Tibial nerve (tissue), 4 donors: ENCODE measurements at regions not wholly inside any gene's neighbourhood (a gene's known extent, or its start where the extent isn't known, plus 50 kb on each side); places are given as distances from the start of the nearest gene placed in this dataset.

Experiments
- DNase-seq, 2 donors: peaks; one replicate each; pipeline ENCODE4 v3.0.0-alpha.2; 2019; ENCODE audit warnings: low spot score in 2 of 2
- H3K27ac ChIP-seq, 4 donors: fragments of 200-600 bp; sonication (generic) in 3 of 4; one replicate each; pipeline ENCODE4 v1.5.1; 2017 to 2019; ENCODE audit warnings: mild to moderate bottlenecking in 1 of 4
- H3K27me3 ChIP-seq, 2 donors: fragments of 200-600 bp; sonication (generic) in 1 of 2; one replicate each; pipeline versions ENCODE4 v1.5.1 to v1.6.0; 2017 to 2019
- H3K36me3 ChIP-seq, 3 donors: fragments of 200-600 bp; sonication (generic); one replicate each; pipeline ENCODE4 v1.5.1; 2018 to 2019
- H3K4me1 ChIP-seq, 4 donors: fragments of 200-600 bp; sonication (generic) in 3 of 4; one replicate each; pipeline ENCODE4 v1.5.1; 2017 to 2019
- H3K4me3 ChIP-seq, 4 donors: fragments of 200-600 bp; sonication (generic) in 3 of 4; one replicate each; pipeline ENCODE4 v1.5.1; 2017 to 2019; ENCODE audit warnings: mild to moderate bottlenecking in 1 of 4, moderate library complexity in 1 of 4
- H3K9me3 ChIP-seq, 4 donors: fragments of 200-600 bp; sonication (generic) in 3 of 4; one replicate each; pipeline ENCODE4 v1.5.1; 2017 to 2019
- CTCF ChIP-seq, 5 experiments: fragments of 200-600 bp in 3 of 5; fragments of 450-650 bp in 2 of 5; sonication (generic) in 3 of 5; IDR thresholded peaks; one replicate each; pipeline ENCODE4 v1.5.1; 2016 to 2019; ENCODE audit warnings: antibody characterized with exemption in 5 of 5, mild to moderate bottlenecking in 3 of 5, moderate library complexity in 2 of 5
- EP300 ChIP-seq, 2 donors: sonication (generic); formaldehyde crosslinking; IDR thresholded peaks; one replicate each; pipeline ENCODE4 v1.6.1; 2017; ENCODE audit warnings: antibody characterized with exemption in 2 of 2, mild to moderate bottlenecking in 1 of 2
- POLR2A ChIP-seq, 2 donors: fragments of 450-650 bp; IDR thresholded peaks; one replicate each; pipeline ENCODE4 v1.6.1; 2017; ENCODE audit warnings: antibody characterized with exemption in 2 of 2, mild to moderate bottlenecking in 2 of 2, moderate library complexity in 2 of 2
- WGBS, 2 donors: methylation state at CpG; one replicate each; pipeline ENCODE4 v1.1.5; 2018; 5-methylcytosine and 5-hydroxymethylcytosine counted together

DNA sequence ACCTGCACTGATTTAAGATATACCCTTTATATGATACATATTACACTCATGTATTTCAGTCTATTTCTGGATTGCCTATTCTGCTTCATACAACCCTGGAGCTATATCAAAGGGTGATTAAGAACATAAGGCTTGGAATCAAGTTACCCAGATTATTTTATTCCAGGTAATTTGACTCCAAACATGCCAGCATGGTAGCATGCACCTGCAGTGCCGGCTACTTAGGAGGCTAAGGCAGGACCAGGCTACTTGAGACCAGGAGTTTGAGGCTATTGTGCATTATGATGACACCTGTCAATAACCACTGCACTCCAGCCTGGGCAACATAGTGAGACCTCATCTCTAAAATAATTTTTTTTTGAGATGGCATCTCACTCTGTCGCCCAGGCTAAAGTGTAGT, 50.4 kb upstream of the NEO1 start:
- no peak overlapping the region for H3K4me3 ChIP-seq
- H3K9me3 ChIP-seq, result no peaks in the 10 kb centered on the region
- TF ChIP-seq POLR2A (IDR thresholded peaks at IDR 0.05), result no peak
- no peak for TF ChIP-seq EP300 (IDR thresholded peaks at IDR 0.05)
- no peak for TF ChIP-seq CTCF (IDR thresholded peaks at IDR 0.05)
- H3K27ac ChIP-seq, result no peak overlapping the region
- no peak for DNase-seq
- H3K4me1 ChIP-seq, result no peaks in the 10 kb centered on the region
- H3K36me3 ChIP-seq, result no peaks in the 10 kb centered on the region
- H3K27me3 ChIP-seq, result no peaks in the 10 kb centered on the region
- WGBS, 2 donors, result 87 to 88% methylated on average over 2 of the region's 2 CpGs

- no peak for TF ChIP-seq CTCF (IDR thresholded peaks at IDR 0.05)
- no peak for TF ChIP-seq EP300 (IDR thresholded peaks at IDR 0.05)
- no peak for DNase-seq
- Histone ChIP-seq H3K27ac (no peak overlapping the region), H3K27me3 (no peaks in the 10 kb centered on the region), H3K9me3 (no peaks in the 10 kb centered on the region), H3K36me3 (no peaks in the 10 kb centered on the region), H3K4me3 (no peak overlapping the region), H3K4me1 (no peaks in the 10 kb centered on the region)
- WGBS, 2 donors, result 58 to 59% methylated on average over 4 of the region's 4 CpGs
Observed at GRCh38 chr15:73000293-73000692, 52.0 kb upstream of the NEO1 start.

- H3K9me3 ChIP-seq, result no peaks in the 10 kb centered on the region
- no peak overlapping the region for H3K27ac ChIP-seq
- H3K4me3 ChIP-seq, result no peak overlapping the region
- DNase-seq, result no peak
- TF ChIP-seq EP300 (IDR thresholded peaks at IDR 0.05), result no peak
- TF ChIP-seq CTCF (IDR thresholded peaks at IDR 0.05), result no peak
- TF ChIP-seq POLR2A (IDR thresholded peaks at IDR 0.05), result no peak
- no peaks in the 10 kb centered on the region for H3K4me1 ChIP-seq
- WGBS, 2 donors, result 77 to 81% methylated on average over 3 of the region's 3 CpGs
- H3K27me3 ChIP-seq, result no peaks in the 10 kb centered on the region
- H3K36me3 ChIP-seq, result no peaks in the 10 kb centered on the region
Observed at GRCh38 chr15:72999586-72999985, 52.7 kb upstream of the NEO1 start.

DNA sequence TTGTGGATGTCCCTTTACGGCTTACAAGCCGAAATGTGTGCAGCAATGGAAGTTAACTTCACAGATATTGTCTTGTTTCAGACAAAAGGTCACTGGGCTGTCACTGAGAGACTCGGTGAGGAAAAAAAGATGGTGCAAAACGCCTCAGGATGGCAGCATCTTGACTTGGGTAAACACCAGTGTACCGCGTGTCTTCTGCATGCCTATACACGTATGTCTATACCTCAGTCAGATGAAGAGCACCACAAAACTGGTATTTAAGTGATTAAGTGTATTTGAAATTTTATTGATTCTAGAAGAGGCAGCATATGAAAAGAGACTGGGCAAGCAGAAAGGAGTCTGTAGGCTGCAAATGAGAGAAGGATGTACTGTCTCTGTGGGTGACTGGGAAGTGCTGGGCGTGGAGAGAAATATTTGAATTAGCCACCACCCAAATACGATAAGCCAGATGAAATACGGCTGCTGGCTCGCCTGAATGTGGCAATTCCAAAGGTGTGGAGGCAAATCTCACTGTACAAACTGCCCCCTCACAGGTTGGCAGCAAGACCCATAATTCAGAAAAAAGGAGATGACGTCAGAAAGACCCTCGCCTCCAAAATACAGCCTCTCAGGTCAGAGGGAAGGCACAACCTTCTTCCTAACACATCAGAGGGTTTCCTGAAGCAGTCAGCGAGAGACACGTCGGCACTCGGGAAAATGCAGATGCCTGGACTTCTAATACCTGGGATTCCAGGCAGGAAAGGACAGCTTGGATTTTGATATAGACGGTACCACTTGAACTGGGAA, 53.4 kb upstream of the NEO1 start:
- TF ChIP-seq EP300 (IDR thresholded peaks at IDR 0.05) (no peak), CTCF (IDR thresholded peaks at IDR 0.05) (no peak), POLR2A (IDR thresholded peaks at IDR 0.05) (no peak)
- Histone ChIP-seq H3K4me1 (peaks cover 0 to 5% (median 0%) of the 10 kb centered on the region in 4 donors), H3K27ac (no peak overlapping the region), H3K36me3 (no peaks in the 10 kb centered on the region), H3K27me3 (no peaks in the 10 kb centered on the region), H3K4me3 (no peak overlapping the region), H3K9me3 (no peaks in the 10 kb centered on the region)
- DNase-seq, result no peak
- WGBS, 2 donors, result 85 to 87% methylated on average over 18 of the region's 18 CpGs

GRCh38 chr15:72998226-72998625, 54.0 kb upstream of the NEO1 start:
- WGBS, 2 donors, result 66 to 69% methylated on average over 7 of the region's 7 CpGs
- Histone ChIP-seq H3K4me3 (no peak overlapping the region), H3K27ac (no peak overlapping the region), H3K4me1 (peaks cover 0 to 12% (median 0%) of the 10 kb centered on the region in 4 donors), H3K27me3 (no peaks in the 10 kb centered on the region), H3K36me3 (no peaks in the 10 kb centered on the region), H3K9me3 (no peaks in the 10 kb centered on the region)
- DNase-seq, result no peak
- no peak for TF ChIP-seq CTCF (IDR thresholded peaks at IDR 0.05)
- no peak for TF ChIP-seq POLR2A (IDR thresholded peaks at IDR 0.05)
- no peak for TF ChIP-seq EP300 (IDR thresholded peaks at IDR 0.05)
